ENCODE measurements at regions not wholly inside any gene's neighbourhood (a gene's known extent, or its start where the extent isn't known, plus 50 kb on each side); places are given as distances from the start of the nearest gene placed in this dataset.

- ATAC-seq (ENCODE audit: low read depth) (no peak), DNase-seq (ENCODE audit: low spot score) (no peak)
- H3K27ac ChIP-seq (ENCODE audit: poor library complexity, severe bottlenecking): no peak overlapping the region
- no peak overlapping the region for H3K4me3 ChIP-seq (ENCODE audit: severe bottlenecking)
- no peak for TF ChIP-seq CTCF (IDR thresholded peaks at IDR 0.05; ENCODE audit: poor library complexity, severe bottlenecking)
- peaks cover 24% of the 10 kb centered on the region for H3K4me1 ChIP-seq (ENCODE audit: insufficient read depth, poor library complexity, severe bottlenecking)
- no peaks in the 10 kb centered on the region for H3K36me3 ChIP-seq (ENCODE audit: low read depth)
- H3K9me3 ChIP-seq (ENCODE audit: severe bottlenecking): no peaks in the 10 kb centered on the region
- H3K27me3 ChIP-seq (ENCODE audit: insufficient read depth, poor library complexity, severe bottlenecking): no peaks in the 10 kb centered on the region
These were observed 69.4 kb downstream of the TOMM20 start for GRCh38 chr1:235059221-235059620.

DNA sequence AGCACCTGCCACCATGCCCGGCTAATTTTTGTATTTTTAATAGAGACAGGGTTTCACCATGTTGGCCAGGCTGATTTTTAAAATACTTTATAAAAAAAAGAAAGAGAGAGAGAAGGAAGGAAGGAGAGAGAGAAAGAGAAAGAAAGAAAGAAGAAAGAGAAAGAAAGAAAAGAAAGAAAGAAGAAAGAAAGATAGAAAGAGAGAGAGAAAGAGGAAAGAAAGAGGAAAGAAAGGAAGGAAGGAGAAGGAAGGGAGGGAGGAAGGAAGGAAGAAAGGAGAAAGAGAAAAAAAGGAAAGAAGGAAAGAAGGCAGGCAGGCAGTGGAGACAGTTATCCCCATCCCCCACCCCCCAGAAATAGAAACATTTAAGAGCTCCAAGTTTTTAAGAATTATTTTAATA, 69.9 kb downstream of the TOMM20 start:
- TF ChIP-seq CTCF (IDR thresholded peaks at IDR 0.05; ENCODE audit: poor library complexity, severe bottlenecking): no peak
- H3K4me3 ChIP-seq (ENCODE audit: severe bottlenecking): no peak overlapping the region
- H3K27ac ChIP-seq (ENCODE audit: poor library complexity, severe bottlenecking): no peak overlapping the region
- DNase-seq (ENCODE audit: low spot score) (no peak), ATAC-seq (ENCODE audit: low read depth) (no peak)
- no peaks in the 10 kb centered on the region for H3K9me3 ChIP-seq (ENCODE audit: severe bottlenecking)
- H3K27me3 ChIP-seq (ENCODE audit: insufficient read depth, poor library complexity, severe bottlenecking): no peaks in the 10 kb centered on the region
- no peaks in the 10 kb centered on the region for H3K36me3 ChIP-seq (ENCODE audit: low read depth)
- H3K4me1 ChIP-seq (ENCODE audit: insufficient read depth, poor library complexity, severe bottlenecking): peaks cover 24% of the 10 kb centered on the region

DNA sequence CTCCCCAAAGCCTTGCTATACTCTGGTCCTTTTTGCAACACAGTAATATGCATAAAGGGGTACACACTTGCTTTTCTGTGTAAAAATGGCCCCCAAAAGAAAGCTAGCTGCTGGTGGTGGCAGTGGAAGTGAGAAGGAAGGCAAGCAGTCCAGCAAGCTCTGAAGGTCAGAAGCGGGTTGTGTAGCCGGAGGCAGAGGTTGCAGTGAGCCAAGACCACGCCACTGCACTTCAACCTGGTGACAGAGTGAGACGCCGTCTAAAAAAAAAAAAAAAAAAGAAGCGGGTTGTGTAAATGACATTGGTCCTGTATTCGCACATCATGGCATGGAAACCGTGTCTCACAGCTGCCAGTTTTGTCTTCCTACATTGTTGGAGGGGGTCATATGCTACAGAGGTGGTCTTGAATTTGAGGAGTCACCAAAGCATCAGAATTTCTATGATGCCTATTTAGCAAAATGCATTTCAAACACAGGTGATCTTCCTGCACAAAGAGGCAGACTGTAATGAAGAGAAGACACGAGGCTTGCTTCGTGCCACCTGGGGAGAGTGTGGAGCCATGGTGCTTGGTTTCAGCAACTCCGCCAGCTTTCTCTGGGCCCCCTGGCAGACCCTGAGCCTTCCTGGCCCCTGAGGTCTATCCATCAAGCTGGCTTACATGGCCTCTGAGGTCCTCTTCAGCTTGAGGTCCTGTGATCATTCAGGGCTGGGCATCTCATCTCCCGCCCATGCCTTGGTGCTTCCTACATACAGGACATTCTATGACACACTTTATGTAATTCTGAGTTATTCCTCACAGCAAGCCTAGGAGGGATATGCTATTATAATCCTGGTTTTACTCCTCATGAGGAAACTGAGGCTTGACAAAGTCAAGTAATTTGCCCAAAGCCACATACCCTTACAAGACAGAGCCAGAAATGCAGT, 71.0 kb downstream of the TOMM20 start:
- Histone ChIP-seq H3K4me3 (ENCODE audit: severe bottlenecking) (no peak overlapping the region), H3K9me3 (ENCODE audit: severe bottlenecking) (no peaks in the 10 kb centered on the region), H3K36me3 (ENCODE audit: low read depth) (no peaks in the 10 kb centered on the region), H3K27me3 (ENCODE audit: insufficient read depth, poor library complexity, severe bottlenecking) (no peaks in the 10 kb centered on the region), H3K4me1 (ENCODE audit: insufficient read depth, poor library complexity, severe bottlenecking) (peaks cover 16% of the 10 kb centered on the region), H3K27ac (ENCODE audit: poor library complexity, severe bottlenecking) (no peak overlapping the region)
- no peak for TF ChIP-seq CTCF (IDR thresholded peaks at IDR 0.05; ENCODE audit: poor library complexity, severe bottlenecking)
- ATAC-seq (ENCODE audit: low read depth) (no peak), DNase-seq (ENCODE audit: low spot score) (no peak)

DNA sequence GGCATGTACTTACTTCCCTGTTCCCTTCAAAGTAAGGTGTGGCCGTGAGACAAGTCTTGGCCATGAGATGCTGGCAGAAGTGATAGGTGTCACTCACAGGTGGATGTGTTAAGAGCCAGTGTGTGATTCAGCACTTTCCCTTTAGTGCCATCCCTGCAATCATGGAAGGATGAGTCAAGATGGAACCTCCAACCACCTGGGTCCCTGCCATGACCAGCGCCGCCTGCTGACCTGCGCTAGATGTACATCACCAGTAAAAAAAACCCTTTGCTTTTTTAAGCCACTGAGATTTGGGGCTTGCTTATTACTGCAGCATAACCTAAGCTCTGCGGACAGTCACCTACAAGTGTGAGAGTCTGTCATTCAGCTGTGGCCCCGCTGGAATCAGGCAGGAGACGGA, 71.7 kb downstream of the TOMM20 start:
- no peak overlapping the region for H3K27ac ChIP-seq (ENCODE audit: poor library complexity, severe bottlenecking)
- TF ChIP-seq CTCF (IDR thresholded peaks at IDR 0.05; ENCODE audit: poor library complexity, severe bottlenecking): peak; percentile 34

DNA sequence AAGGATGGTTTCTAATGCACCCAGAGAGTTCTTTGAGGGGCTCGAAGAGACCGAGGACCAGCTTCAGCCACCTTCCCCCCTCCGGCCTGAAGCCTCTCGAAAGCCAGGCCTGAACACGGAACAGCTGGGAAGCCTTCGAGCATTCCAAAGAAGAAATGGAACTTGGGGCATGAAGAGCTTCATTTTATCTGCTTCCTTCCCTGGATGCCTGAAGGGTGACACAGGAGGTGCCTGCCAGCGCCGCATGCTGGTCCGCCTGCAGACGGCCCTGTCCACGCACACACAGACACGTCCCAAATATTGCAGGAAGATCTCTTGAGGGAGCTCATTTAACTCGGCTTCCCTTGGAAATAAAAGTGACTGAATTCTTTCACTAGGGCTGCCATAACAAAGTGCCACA, 73.7 kb downstream of the TOMM20 start:
- TF ChIP-seq CTCF (IDR thresholded peaks at IDR 0.05; ENCODE audit: poor library complexity, severe bottlenecking): no peak
- Histone ChIP-seq H3K27ac (ENCODE audit: poor library complexity, severe bottlenecking) (no peak overlapping the region), H3K9me3 (ENCODE audit: severe bottlenecking) (no peaks in the 10 kb centered on the region), H3K4me3 (ENCODE audit: severe bottlenecking) (no peak overlapping the region), H3K27me3 (ENCODE audit: insufficient read depth, poor library complexity, severe bottlenecking) (no peaks in the 10 kb centered on the region), H3K4me1 (ENCODE audit: insufficient read depth, poor library complexity, severe bottlenecking) (no peaks in the 10 kb centered on the region), H3K36me3 (ENCODE audit: low read depth) (no peaks in the 10 kb centered on the region)
- ATAC-seq (ENCODE audit: low read depth) (no peak), DNase-seq (ENCODE audit: low spot score) (no peak)

More for the DNA sequence above, 71.7 kb downstream of the TOMM20 start:
- no peak for DNase-seq (ENCODE audit: low spot score)
- H3K9me3 ChIP-seq (ENCODE audit: severe bottlenecking): no peaks in the 10 kb centered on the region
- ATAC-seq (ENCODE audit: low read depth): peak; percentile 31; the same call in 1 of the 3 replicates
- peaks cover 10% of the 10 kb centered on the region for H3K4me1 ChIP-seq (ENCODE audit: insufficient read depth, poor library complexity, severe bottlenecking)
- H3K27me3 ChIP-seq (ENCODE audit: insufficient read depth, poor library complexity, severe bottlenecking): no peaks in the 10 kb centered on the region
- no peak overlapping the region for H3K4me3 ChIP-seq (ENCODE audit: severe bottlenecking)
- H3K36me3 ChIP-seq (ENCODE audit: low read depth): no peaks in the 10 kb centered on the region
